MG63 (cell line): ENCODE measurements at regions not wholly inside any gene's neighbourhood (a gene's known extent, or its start where the extent isn't known, plus 50 kb on each side); places are given as distances from the start of the nearest gene placed in this dataset.
"Not testable (repeated sequence)": the region's sequence is repeated elsewhere in the genome, so short reads cannot be mapped to it uniquely, and the experiment has no call there.

Source experiments
- DNase-seq: peaks from one replicate; pipeline ENCODE4 v3.0.0-alpha.2; 2020
- H3K27me3 ChIP-seq: fragments of 250-450 bp; sonication (Bioruptor Pico); 2 replicates; pipeline ENCODE4 v1.5.1; 2020; ENCODE audit warnings: mild to moderate bottlenecking, moderate library complexity
- H3K36me3 ChIP-seq: fragments of 250-450 bp; sonication (Bioruptor Pico); 2 replicates; pipeline ENCODE4 v1.5.1; 2020; ENCODE audit warnings: mild to moderate bottlenecking, moderate library complexity
- H3K4me3 ChIP-seq: fragments of 250-450 bp; sonication (Bioruptor Pico); 2 replicates; pipeline ENCODE4 v1.5.1; 2020; ENCODE audit warnings: mild to moderate bottlenecking, moderate library complexity
- H3K9me3 ChIP-seq: fragments of 250-450 bp; sonication (Bioruptor Pico); 2 replicates; pipeline ENCODE4 v1.5.1; 2020; ENCODE audit warnings: mild to moderate bottlenecking, moderate library complexity

DNA sequence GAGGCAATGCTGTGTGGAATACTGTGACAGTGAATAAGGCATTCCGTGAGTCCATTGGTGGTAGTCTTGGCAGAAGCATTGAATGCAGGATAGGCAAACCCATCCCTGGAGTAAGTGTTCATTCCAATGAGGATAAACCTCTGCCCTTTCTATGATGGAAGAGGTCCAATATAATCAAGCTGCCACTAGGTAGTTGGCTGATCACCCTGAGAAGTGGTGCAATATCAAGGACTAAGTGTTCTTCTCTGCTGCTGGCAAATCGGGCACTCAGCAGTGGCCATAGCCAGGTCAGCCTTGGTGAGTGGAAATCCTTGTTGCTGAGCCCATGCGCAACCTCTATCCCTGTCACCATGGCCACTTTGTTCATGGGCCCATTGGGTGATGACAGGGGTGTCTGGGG, 70.1 kb downstream of the FBXO4 start:
- no peaks in the 10 kb centered on the region for H3K9me3 ChIP-seq
- no peaks in the 10 kb centered on the region for H3K27me3 ChIP-seq
- no peak for DNase-seq
- H3K4me3 ChIP-seq, result no peak overlapping the region
- no peaks in the 10 kb centered on the region for H3K36me3 ChIP-seq

DNA sequence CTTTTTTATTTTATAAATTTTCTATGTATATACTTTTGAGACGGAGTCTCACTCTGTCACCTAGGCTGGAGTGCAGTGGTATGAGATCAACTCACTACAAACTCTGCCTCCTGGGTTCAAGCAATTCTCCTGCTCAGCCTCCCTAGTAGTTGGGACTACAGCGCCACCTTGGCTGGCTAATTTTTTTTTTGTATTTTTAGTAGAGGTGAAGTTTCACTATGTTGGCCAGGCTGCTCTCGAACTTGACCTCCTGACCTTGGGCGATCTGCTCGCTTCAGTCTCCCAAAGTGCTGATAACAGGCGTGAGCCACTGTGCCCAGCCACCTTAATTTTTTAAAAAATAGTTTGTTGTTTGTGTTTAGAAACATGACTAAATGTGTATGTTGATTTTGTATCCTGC, 76.6 kb downstream of the FBXO4 start:
- no peaks in the 10 kb centered on the region for H3K9me3 ChIP-seq

DNA sequence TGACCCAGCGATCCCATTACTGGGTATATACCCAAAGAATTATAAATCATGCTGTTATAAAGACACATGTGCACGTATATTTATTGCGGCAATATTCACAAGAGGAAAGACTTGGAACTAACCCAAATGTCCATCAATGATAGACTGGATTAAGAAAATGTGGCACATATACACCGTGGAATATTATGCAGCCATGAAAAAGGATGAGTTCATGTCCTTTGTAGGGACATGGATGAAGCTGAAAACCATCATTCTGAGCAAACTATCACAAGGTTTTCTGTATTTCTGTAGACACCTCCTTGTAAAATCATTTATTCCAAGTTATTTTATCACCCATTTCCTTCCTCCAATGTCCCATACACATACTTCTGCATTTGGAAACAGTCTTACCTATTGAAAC, 78.8 kb downstream of the FBXO4 start:
- H3K36me3 ChIP-seq, H3K9me3 ChIP-seq, H3K4me3 ChIP-seq, H3K27me3 ChIP-seq, DNase-seq: not testable (repeated sequence)

More for the DNA sequence above, 76.6 kb downstream of the FBXO4 start:
- no peaks in the 10 kb centered on the region for H3K27me3 ChIP-seq
- no peak for DNase-seq
- H3K36me3 ChIP-seq, result no peaks in the 10 kb centered on the region
- H3K4me3 ChIP-seq, result no peak overlapping the region

DNA sequence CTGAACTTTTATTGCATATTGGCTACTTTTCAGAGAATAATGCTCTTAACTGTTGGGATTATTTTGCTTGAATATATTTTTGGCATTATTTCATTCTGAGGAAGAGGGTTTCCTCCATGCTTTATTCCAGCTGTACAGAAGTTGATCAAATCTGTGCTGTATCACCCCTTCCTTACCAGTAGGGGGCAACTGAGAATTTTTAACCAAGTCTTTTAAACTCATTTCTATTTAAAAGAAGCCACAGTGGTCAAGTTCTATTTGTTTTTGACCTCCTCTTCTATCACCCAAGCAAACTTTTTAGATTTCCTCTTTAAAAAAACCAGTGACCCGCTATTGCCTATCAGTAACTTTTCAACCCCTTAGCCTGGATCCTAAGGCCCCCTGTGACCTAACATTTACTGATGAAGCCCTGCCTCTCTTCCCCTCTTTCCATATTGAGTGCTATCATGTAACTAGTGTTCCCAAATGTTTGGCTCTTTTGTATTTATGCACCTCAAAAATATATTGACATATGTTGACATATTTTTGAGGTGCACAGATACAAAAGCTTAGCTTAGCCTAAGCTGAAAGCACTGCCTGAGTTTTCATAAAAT, 80.6 kb downstream of the FBXO4 start:
- Histone ChIP-seq H3K36me3 (no peaks in the 10 kb centered on the region), H3K4me3 (no peak overlapping the region), H3K27me3 (no peaks in the 10 kb centered on the region), H3K9me3 (no peaks in the 10 kb centered on the region)
- no peak for DNase-seq

DNA sequence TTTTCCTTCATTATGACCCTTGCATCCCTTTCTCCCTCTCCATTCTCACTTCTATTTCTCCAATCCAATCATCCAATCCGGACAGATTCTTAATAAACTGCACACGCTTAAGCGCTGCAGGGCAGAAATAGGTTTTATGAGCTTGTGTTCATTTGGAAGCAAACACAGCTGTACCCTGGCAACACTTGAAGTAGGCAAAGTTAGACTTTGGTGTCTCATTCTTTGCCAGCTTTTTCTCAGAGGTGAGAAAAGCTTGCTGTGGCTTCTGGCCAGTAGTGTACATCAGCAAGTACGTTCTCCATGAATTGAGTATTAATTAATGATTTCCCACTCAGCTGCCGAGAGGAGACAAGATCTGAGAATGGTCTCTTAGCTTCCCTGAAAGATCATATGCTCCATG, 88.5 kb downstream of the FBXO4 start:
- no peaks in the 10 kb centered on the region for H3K27me3 ChIP-seq
- H3K4me3 ChIP-seq, result no peak overlapping the region
- H3K36me3 ChIP-seq, result no peaks in the 10 kb centered on the region
- H3K9me3 ChIP-seq, result no peaks in the 10 kb centered on the region
- DNase-seq, result no peak

DNA sequence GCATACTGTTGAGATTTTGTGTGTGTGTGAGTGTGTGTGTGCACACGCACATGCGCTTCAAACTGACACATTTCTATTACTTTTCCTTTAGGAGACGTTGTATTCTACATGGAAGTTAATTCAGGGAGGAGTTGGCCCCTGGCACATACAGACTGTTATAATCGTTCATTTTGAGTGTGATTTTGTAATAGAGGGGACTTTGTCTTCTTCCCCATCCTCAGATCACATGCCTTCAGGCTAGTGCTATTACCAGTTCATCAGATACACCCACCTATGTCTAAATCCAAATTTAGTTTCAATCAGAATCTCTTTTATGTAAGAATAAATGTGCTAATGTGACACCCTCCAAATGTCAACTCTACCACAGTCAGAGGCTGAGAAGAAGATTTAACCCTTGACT, 90.2 kb downstream of the FBXO4 start:
- no peaks in the 10 kb centered on the region for H3K36me3 ChIP-seq
- no peaks in the 10 kb centered on the region for H3K9me3 ChIP-seq
- no peak overlapping the region for H3K4me3 ChIP-seq
- no peak for DNase-seq
- no peaks in the 10 kb centered on the region for H3K27me3 ChIP-seq

DNA sequence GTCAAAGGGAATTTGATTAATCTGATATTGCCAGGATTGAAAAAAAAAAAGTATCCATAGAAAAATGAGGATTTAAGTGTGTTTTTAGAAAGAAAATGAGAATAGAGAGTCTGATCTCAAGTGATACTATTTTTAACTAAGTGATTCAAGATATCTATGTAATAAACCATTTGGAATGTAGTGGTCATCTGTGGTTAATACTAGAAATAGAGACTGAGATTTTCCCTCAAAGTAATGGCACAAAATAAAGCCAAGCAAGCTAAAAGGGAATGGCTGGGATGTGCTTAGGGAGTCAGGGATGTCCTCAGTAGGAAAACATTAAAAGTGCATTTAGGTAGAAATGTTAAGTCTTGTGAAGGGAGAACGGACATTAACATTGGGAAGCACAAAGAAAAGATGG, 90.6 kb downstream of the FBXO4 start:
- H3K36me3 ChIP-seq, result no peaks in the 10 kb centered on the region
- H3K9me3 ChIP-seq, result no peaks in the 10 kb centered on the region
- H3K27me3 ChIP-seq, result no peaks in the 10 kb centered on the region
- no peak overlapping the region for H3K4me3 ChIP-seq
- DNase-seq, result no peak

DNA sequence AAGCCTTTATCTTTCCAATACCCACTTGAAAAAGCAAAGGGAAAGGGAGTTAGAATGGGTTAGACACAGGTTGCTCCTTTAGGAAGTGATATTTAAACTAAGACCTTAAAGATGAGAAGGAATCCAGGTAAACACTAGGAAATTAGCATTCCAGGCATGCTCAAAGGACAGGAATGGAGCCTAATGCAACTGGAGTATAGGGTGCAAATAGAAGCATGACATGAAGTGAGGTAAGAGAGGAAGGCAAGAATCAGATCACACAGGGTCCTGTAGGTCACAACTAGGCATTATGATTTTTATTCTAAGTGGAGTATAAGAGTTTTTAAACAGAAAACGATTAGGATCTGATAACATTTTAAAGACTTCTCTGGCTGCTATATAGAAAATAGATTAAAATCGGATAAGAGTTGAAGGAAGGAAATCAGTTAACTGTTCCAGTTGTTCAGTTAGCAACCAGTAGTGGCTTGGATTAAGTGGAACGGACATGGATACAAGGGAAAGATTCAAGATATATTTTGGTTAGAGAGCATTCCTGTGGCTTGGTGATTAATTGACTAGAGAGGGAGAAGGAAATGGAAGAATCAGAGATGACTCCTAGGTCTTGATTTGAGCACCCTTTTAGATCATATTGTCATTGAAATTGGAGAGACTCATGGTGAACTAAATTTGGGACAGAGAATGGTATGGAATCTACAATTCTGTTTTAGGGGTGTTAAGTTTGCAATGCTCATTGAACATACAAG, 95.9 kb downstream of the FBXO4 start:
- Histone ChIP-seq H3K9me3 (no peaks in the 10 kb centered on the region), H3K4me3 (no peak overlapping the region), H3K27me3 (no peaks in the 10 kb centered on the region), H3K36me3 (no peaks in the 10 kb centered on the region)
- DNase-seq, result no peak

DNA sequence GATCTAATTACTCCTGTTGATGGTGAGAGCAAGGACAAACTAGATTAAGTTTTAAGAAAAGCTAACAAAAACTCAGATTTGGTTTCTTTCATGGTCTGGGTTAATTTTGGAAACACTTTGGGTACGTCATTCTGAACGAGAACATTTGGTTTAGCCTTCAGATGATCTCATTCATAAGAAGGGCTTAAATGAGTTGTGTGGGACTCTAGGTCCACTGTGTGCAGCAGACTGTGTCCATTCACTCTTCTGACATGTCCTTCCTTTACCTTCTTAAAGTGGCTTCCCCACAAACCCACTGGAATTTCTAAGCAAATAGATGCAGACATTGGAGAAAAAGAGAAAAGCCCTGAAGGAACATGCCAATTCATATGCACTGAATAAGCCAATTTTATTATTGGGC, 96.8 kb downstream of the FBXO4 start:
- DNase-seq, result no peak

DNA sequence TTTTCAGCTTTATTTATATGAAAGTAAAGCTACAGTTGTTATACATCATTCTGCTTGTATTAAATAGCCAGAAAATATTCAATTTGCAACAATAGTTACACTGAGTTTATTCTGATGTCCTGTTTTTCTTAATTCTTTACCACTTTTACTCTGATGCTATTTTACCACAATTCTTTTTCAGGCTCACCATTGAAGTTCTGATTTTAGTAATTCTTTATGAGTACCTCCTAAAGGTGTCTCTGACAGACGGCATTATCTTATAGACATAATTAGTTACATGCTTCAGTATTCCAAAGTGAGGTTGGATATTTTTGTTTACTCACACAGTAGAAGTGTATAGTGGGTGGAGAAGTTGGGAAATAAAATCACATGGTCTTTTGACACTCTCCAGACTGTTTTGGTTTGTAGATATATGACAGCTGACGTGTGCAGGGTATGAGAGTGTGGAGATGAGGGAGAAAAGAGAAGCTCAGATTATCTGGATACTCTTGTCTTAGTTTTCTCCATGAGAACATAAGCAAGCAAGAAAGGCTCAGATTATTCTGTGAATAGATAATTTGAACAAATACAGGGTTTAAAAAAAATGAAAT, 97.4 kb downstream of the FBXO4 start:
- Histone ChIP-seq H3K4me3 (no peak overlapping the region), H3K9me3 (no peaks in the 10 kb centered on the region), H3K36me3 (no peaks in the 10 kb centered on the region), H3K27me3 (no peaks in the 10 kb centered on the region)
- no peak for DNase-seq

More for the DNA sequence above, 96.8 kb downstream of the FBXO4 start:
- no peaks in the 10 kb centered on the region for H3K36me3 ChIP-seq
- no peaks in the 10 kb centered on the region for H3K9me3 ChIP-seq
- H3K27me3 ChIP-seq, result no peaks in the 10 kb centered on the region
- H3K4me3 ChIP-seq, result no peak overlapping the region

DNA sequence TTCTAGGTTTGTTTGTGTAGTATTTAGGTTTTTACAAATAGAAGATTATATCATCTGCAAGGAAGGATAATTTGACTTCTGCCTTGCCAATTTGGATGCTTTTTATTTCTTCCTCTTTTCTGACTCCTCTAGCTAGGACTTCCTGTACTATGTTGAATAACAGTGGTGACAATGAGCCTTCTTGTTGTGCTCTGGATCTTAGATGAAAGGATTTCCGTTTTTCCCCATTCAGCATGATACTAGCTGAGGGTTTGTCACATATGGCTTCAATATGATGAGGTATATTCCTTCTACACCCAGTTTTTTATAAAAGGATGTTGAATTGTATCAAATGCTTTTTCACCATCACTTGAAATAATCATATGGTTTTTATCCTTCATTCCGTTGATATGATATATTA, 101.4 kb downstream of the FBXO4 start:
- no peaks in the 10 kb centered on the region for H3K36me3 ChIP-seq
- no peak for DNase-seq
- H3K4me3 ChIP-seq, result no peak overlapping the region
- H3K27me3 ChIP-seq, result no peaks in the 10 kb centered on the region
- H3K9me3 ChIP-seq, result no peaks in the 10 kb centered on the region

DNA sequence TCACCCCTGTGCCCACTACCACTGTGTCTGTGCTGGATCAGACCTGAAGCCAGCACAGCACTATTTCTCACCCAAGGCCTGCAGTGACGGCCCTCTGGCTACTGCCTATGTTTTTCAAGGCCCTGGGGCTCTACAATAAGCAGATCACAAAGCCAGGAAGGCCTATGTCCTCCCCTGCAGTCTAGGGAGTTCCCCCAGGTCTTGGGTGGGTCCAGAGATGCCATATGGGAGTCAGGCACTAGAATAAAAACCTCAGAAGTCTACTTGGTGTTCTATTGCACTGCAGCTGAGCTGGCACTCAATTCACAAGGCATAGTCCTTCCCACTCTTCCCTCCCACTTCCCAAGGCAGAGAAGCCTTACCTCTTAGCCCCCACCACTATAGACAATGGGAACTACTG, 107.1 kb downstream of the FBXO4 start:
- no peak for DNase-seq
- Histone ChIP-seq H3K9me3 (no peaks in the 10 kb centered on the region), H3K4me3 (no peak overlapping the region), H3K27me3 (no peaks in the 10 kb centered on the region), H3K36me3 (no peaks in the 10 kb centered on the region)

DNA sequence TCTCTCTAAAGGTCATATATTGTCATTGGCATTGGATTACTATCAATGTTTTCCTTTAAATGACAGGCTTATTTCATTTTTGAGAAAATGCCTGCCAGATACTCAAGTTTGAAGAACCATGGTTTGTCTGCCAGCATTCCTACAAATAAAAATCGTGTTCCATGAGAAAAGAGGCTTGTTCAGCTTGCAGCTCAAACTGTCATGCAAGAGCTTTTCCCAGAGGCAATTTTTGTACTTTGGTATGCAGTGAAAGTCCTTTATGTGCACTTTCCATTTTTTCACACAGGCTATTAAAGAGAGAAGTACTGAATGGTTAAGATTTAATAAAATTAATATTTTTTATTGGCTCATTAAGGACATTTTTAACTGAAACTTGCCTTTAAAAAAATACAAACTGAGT, 110.4 kb downstream of the FBXO4 start:
- Histone ChIP-seq H3K27me3 (no peaks in the 10 kb centered on the region), H3K9me3 (no peaks in the 10 kb centered on the region), H3K36me3 (no peaks in the 10 kb centered on the region), H3K4me3 (no peak overlapping the region)
- DNase-seq, result no peak

DNA sequence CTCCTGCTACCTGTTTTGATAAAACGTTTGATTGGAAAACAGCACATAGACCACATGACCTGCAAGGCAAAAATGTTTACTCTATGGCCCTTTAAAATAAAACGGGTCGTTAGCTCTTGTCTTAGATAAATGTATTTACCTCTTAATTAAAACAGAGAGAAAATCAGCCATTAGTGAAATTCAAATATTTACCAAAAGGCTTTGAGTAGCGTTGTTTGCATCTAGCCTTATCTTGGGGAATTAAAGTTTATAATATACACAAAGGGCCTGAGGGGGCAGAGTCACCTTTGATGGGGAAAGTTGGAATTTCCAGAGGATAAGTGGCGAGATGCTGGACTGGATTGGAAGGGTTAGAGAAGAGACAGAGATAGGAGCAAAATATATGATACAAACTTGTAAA, 111.3 kb downstream of the FBXO4 start:
- Histone ChIP-seq H3K4me3 (no peak overlapping the region), H3K9me3 (no peaks in the 10 kb centered on the region), H3K36me3 (no peaks in the 10 kb centered on the region), H3K27me3 (no peaks in the 10 kb centered on the region)
- DNase-seq, result no peak

DNA sequence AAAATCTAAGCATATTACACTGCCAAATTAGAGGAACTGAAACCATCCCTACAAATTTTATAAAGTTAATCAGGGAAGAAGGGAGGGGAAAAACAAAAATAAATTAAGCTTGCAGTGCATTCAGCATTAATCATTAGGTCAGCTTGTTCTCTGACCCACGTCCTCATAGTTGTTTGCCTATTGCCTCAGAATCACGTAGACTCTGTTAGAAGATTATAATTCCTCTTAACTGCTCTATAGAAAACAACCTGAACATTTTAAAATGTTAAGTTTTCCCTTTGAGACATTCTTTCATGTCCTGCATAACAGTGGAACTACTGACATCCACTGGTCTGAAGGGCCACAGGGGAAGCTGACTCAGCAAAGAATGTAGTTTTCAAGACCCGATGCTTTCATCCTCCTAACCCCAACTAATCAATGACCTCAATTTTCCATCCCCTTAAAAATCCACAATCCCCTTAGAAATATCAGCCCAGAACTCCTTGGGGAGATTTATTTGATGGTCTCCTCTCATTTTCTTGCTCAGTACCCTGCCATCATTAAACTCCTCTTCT, 112.4 kb downstream of the FBXO4 start:
- H3K36me3 ChIP-seq, result no peaks in the 10 kb centered on the region
- H3K9me3 ChIP-seq, result no peaks in the 10 kb centered on the region
- no peaks in the 10 kb centered on the region for H3K27me3 ChIP-seq
- H3K4me3 ChIP-seq, result no peak overlapping the region
- DNase-seq, result no peak

DNA sequence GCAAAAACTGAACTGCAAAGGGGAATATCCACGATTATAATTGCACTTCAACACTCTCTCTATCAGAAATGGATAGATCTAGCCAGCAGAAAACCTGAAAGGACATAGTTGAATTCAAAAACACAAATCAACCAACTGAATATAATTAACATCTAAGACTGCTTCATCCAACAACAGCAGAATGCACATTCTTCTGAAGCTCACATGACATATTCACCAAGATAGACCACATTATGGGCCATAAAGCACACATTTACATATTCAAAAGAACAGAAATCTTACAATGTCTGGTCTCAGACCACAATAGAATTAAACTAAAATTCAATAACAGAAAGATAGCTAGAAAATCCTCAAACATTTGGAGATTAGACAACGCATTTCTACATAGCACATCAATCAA, 118.3 kb downstream of the FBXO4 start:
- Histone ChIP-seq H3K4me3 (no peak overlapping the region), H3K9me3 (no peaks in the 10 kb centered on the region), H3K27me3 (no peaks in the 10 kb centered on the region; the same call in 1 of the 2 replicates), H3K36me3 (no peaks in the 10 kb centered on the region)
- no peak for DNase-seq

DNA sequence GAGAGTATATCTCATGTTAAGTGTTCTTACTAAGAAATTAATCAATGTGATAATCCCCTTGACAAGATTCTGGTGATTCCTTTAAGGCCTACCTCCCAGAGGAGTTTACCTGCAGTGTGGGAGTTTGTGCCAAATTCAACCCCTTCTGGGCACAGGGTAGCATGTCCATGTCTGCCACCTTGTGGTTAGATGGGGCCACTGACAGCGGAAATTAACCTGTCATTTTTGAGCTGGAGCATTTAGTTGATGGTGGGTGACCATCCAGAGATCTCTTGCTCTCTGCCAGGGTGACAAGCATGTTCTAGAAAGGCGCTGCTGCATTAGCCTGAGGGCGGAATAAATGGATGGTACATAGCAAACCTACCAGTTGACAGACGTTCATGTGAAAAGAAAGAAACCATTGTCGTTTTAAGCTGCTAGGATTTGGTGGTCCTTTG, 132.2 kb downstream of the FBXO4 start:
- no peaks in the 10 kb centered on the region for H3K36me3 ChIP-seq
- H3K4me3 ChIP-seq, result no peak overlapping the region
- peak; percentile 12 for DNase-seq
- H3K27me3 ChIP-seq, result no peaks in the 10 kb centered on the region; the same call in none of the 2 replicates
- H3K9me3 ChIP-seq, result no peaks in the 10 kb centered on the region

DNA sequence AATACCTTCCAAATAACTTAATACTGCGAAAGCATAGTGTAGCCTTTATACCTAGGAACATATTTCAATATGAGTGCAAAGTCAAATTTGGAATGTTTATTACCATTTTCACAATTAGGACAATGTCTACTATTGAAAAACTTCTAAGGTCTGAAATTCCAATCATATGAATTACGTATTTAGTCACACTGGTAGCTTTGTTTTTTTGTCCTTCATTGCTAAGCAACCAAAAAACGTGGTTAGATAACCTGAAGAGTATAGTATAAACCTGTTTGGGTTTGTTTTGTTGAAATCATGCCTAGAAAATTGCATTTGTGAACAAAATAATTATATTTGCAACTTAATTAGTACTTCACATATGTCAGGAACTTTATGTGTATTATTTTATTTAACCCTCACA, 134.2 kb downstream of the FBXO4 start:
- H3K4me3 ChIP-seq, result no peak overlapping the region
- no peaks in the 10 kb centered on the region; the same call in none of the 2 replicates for H3K27me3 ChIP-seq
- no peaks in the 10 kb centered on the region for H3K36me3 ChIP-seq
- no peaks in the 10 kb centered on the region for H3K9me3 ChIP-seq
- no peak for DNase-seq
